Osteocyte (in vitro differentiated cells): ENCODE measurements at regions not wholly inside any gene's neighbourhood (a gene's known extent, or its start where the extent isn't known, plus 50 kb on each side); places are given as distances from the start of the nearest gene placed in this dataset.

Experiments used
- DNase-seq: peaks from one replicate; pipeline ENCODE4 v3.0.0; 2021; ENCODE audit warnings: mixed read lengths; ENCODE audit not compliant: unreplicated experiment; ENCODE audit errors: extremely low spot score
- H3K27ac Mint-ChIP-seq: one replicate; pipeline ENCODE4 v1.8.0; 2021; ENCODE audit warnings: mild to moderate bottlenecking, mixed read lengths; ENCODE audit not compliant: unreplicated experiment
- H3K27me3 Mint-ChIP-seq: one replicate; pipeline ENCODE4 v1.8.0; 2021; ENCODE audit warnings: mixed read lengths; ENCODE audit not compliant: unreplicated experiment
- H3K36me3 Mint-ChIP-seq: one replicate; pipeline ENCODE4 v1.8.0; 2021; ENCODE audit warnings: mixed read lengths; ENCODE audit not compliant: unreplicated experiment
- H3K4me1 Mint-ChIP-seq: one replicate; pipeline ENCODE4 v1.8.0; 2021; ENCODE audit warnings: mixed read lengths; ENCODE audit not compliant: unreplicated experiment
- H3K4me3 Mint-ChIP-seq: one replicate; pipeline ENCODE4 v1.8.0; 2021; ENCODE audit warnings: mild to moderate bottlenecking, moderate library complexity, mixed read lengths; ENCODE audit not compliant: unreplicated experiment
- H3K9me3 Mint-ChIP-seq: one replicate; pipeline ENCODE4 v1.8.0; 2021; ENCODE audit warnings: mixed read lengths; ENCODE audit not compliant: unreplicated experiment
- TF ChIP-seq, protein P1 (sequence below): fragments of 200-600 bp; sonication (generic); IDR thresholded peaks from 2 replicates; pipeline ENCODE4 v1.5.0; 2021; ENCODE audit warnings: antibody characterized with exemption, mild to moderate bottlenecking, moderate library complexity

DNA sequence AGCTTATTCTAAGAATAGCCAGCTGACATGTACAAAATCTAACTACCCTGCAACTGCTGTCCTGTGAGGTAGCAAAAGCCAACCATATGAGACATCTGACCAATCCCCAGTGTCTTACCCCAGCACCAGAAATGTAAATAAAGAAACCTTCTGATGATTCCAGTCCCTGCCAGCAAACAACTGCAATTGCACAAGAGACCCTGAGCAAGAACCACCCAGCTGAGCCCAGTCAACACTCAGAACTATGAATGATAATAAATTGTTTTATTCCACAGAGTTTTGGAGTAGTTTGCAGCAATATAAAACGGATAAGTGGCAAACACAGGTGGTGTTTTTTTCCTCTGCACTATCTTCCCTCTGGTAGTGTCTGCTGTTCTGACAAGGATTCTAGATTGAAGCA is 94.9 kb downstream of the ERCC5 start:
- TF ChIP-seq, protein P1, sequence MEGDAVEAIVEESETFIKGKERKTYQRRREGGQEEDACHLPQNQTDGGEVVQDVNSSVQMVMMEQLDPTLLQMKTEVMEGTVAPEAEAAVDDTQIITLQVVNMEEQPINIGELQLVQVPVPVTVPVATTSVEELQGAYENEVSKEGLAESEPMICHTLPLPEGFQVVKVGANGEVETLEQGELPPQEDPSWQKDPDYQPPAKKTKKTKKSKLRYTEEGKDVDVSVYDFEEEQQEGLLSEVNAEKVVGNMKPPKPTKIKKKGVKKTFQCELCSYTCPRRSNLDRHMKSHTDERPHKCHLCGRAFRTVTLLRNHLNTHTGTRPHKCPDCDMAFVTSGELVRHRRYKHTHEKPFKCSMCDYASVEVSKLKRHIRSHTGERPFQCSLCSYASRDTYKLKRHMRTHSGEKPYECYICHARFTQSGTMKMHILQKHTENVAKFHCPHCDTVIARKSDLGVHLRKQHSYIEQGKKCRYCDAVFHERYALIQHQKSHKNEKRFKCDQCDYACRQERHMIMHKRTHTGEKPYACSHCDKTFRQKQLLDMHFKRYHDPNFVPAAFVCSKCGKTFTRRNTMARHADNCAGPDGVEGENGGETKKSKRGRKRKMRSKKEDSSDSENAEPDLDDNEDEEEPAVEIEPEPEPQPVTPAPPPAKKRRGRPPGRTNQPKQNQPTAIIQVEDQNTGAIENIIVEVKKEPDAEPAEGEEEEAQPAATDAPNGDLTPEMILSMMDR = no peak
- Mint-ChIP-seq H3K4me3 (no peak overlapping the region), H3K27ac (no peak overlapping the region)

DNA sequence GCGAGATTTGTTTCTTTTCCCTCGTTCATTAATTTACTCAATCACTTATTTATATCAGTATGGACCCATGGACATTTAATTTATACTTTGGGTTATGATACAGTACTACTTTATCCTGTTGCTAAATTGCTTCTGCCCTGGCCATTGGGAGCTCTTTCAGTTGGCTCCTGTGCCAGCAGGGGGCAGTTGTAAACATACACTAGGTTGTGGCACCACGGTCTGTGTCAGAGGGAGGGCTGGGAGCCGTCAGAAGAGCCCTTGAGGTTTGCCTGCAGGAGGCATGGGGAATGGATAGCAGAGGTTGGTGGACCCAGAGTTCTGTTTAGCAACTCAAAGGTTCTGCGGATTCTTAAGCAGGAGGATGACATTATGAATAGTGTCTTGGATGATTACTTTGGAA is 94.3 kb downstream of the ERCC5 start:
- Mint-ChIP-seq H3K9me3 (peaks cover 3% of the 10 kb centered on the region), H3K27me3 (peaks cover 18% of the 10 kb centered on the region), H3K4me1 (no peaks in the 10 kb centered on the region), H3K36me3 (no peaks in the 10 kb centered on the region), H3K27ac (no peak overlapping the region), H3K4me3 (no peak overlapping the region)
- no peak for DNase-seq
- TF ChIP-seq, protein P1 = no peak

More for the DNA sequence above, 94.9 kb downstream of the ERCC5 start:
- DNase-seq = no peak
- H3K4me1 Mint-ChIP-seq = no peaks in the 10 kb centered on the region
- peaks cover 3% of the 10 kb centered on the region for H3K9me3 Mint-ChIP-seq
- no peaks in the 10 kb centered on the region for H3K36me3 Mint-ChIP-seq
- peaks cover 18% of the 10 kb centered on the region for H3K27me3 Mint-ChIP-seq

DNA sequence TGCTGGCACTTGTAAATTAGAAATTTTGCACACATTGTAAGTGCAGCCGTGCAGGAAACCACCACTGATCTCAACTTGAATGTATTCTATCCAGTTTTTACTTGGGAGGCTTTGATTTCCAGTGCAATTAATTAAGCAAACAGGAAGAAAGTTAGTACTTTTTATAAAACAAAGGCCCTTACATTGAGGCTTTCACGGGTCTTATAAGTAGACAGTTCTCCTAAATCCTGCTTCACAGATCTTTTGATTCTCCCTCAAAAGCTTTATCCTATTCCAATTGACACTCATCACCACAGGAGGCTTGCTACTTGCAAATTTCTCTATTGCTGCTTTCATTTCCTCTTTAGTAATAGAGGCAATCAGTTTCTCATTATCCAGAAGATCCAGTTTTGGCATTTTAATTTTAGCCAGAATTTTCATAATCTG is 90.1 kb downstream of the ERCC5 start:
- no peak overlapping the region for H3K4me3 Mint-ChIP-seq
- H3K36me3 Mint-ChIP-seq = no peaks in the 10 kb centered on the region
- H3K27me3 Mint-ChIP-seq = peaks cover 10% of the 10 kb centered on the region
- TF ChIP-seq, protein P1 = no peak
- peaks cover under 1% of the 10 kb centered on the region for H3K4me1 Mint-ChIP-seq
- DNase-seq = no peak
- no peak overlapping the region for H3K27ac Mint-ChIP-seq
- H3K9me3 Mint-ChIP-seq = peaks cover 3% of the 10 kb centered on the region

DNA sequence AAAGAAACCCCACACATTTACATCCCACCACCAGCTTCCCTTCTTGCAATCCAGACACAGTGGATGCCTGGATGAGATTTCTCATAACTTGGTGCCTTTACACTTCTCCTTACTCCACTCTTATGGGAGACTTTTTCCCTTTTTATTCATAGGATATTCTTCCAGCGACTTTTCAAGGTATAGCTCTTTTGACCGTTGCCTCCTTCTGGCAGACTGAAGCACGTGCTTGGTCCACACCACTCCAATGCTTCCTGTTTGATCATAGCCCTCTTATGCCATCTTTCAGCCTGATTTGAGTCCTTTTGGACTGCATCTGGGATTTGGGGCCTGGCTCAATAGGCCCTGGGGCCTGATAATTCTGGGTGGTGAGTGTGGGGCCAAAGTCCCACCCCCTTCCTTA is 87.7 kb downstream of the ERCC5 start:
- TF ChIP-seq, protein P1 = no peak
- Mint-ChIP-seq H3K36me3 (no peaks in the 10 kb centered on the region), H3K9me3 (no peaks in the 10 kb centered on the region), H3K27ac (no peak overlapping the region), H3K4me1 (peaks cover 7% of the 10 kb centered on the region), H3K4me3 (no peak overlapping the region), H3K27me3 (peaks cover 10% of the 10 kb centered on the region)
- no peak for DNase-seq

DNA sequence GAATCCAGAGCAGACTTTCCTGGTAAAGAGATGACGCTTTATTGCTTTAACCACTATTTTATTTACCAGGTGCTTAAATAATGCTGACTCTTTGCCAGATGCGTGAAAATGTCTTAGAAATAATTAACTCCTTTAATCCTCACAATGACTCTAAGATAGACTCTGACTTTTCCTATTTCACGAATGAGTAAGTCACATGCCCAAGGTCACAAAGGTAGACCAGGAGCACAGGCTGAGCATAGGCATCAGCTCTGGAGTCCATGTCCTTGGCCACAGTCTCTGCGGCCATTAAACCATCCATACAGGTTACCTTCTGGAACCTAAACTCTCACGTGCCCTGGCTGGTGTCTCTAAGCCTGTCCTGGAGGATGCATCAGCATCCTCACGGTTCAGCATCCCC is 87.3 kb downstream of the ERCC5 start:
- no peaks in the 10 kb centered on the region for H3K9me3 Mint-ChIP-seq
- no peak overlapping the region for H3K4me3 Mint-ChIP-seq
- TF ChIP-seq, protein P1 = no peak
- no peak for DNase-seq
- H3K27ac Mint-ChIP-seq = no peak overlapping the region
- no peaks in the 10 kb centered on the region for H3K36me3 Mint-ChIP-seq
- H3K27me3 Mint-ChIP-seq = peaks cover 10% of the 10 kb centered on the region
- H3K4me1 Mint-ChIP-seq = peaks cover 7% of the 10 kb centered on the region
